Endothelial cell of umbilical vein (primary cell): ENCODE measurements at regions not wholly inside any gene's neighbourhood (a gene's known extent, or its start where the extent isn't known, plus 50 kb on each side); places are given as distances from the start of the nearest gene placed in this dataset.

ENCODE experiments used
- BruUV-seq: library from RNA; stranded (reverse); fragments of 400-500 nt; replicated peaks from 2 replicates; lab custom pipeline; 2021; lab: Mats Ljungman, UMichigan
- CTCF ChIA-PET: fragments of 300-600, 350-600 bp; sonication (Branson Sonifier 250); formaldehyde crosslinking; loops from one replicate; lab custom pipeline; 2021; ENCODE audit warnings: antibody characterized with exemption, inconsistent platforms; lab: Charles Lee
- POLR2A ChIA-PET: fragments of 300-600, 350-600 bp; sonication (Branson Sonifier 250); formaldehyde crosslinking; loops from one replicate; lab custom pipeline; 2021; ENCODE audit warnings: antibody characterized with exemption, inconsistent platforms; lab: Charles Lee
- DNase-seq: peaks from one replicate; pipeline ENCODE4 v3.0.0-alpha.2; 2011; ENCODE audit warnings: low read depth, low spot score
- FAIRE-seq: peaks from 2 replicates; lab custom pipeline; 2011; peaks lifted over from hg19 to GRCh38; lab: Jason Lieb, UNC
- H2AFZ ChIP-seq: 2 replicates; pipeline ENCODE4 v1.6.0; 2012; ENCODE audit warnings: low read depth, low read length, control low read depth, inconsistent platforms
- H3K27ac ChIP-seq: 2 replicates; pipeline ENCODE4 v1.5.1; 2011; ENCODE audit warnings: low read depth, mild to moderate bottlenecking, control low read depth, low read length, moderate library complexity; ENCODE audit not compliant: insufficient read depth
- H3K27me3 ChIP-seq, 2 experiments: 2 replicates each; pipeline versions ENCODE4 v1.6.0 to v1.6.1; 2011; ENCODE audit warnings: low read length in 2 of 2, mixed read lengths in 1 of 2; ENCODE audit not compliant: control insufficient read depth in 2 of 2, insufficient read depth in 2 of 2
- H3K36me3 ChIP-seq, 2 experiments: 2 replicates in 1 of 2; 3 replicates in 1 of 2; pipeline ENCODE4 v1.5.1; 2011; ENCODE audit warnings: low read length in 2 of 2, mild to moderate bottlenecking in 1 of 2, moderate library complexity in 1 of 2; ENCODE audit not compliant: control insufficient read depth in 2 of 2, insufficient read depth in 2 of 2; ENCODE audit errors: extremely low read depth in 1 of 2
- H3K4me1 ChIP-seq: 3 replicates; pipeline ENCODE4 v1.5.1; 2011; ENCODE audit warnings: mild to moderate bottlenecking, low read length; ENCODE audit not compliant: control insufficient read depth, insufficient read depth; ENCODE audit errors: extremely low read depth
- H3K4me2 ChIP-seq: 2 replicates; pipeline ENCODE4 v1.6.1; 2011; ENCODE audit warnings: low read length, control low read depth, mixed read lengths; ENCODE audit not compliant: insufficient read depth
- H3K4me3 ChIP-seq, 3 experiments: fragments of 200-600 bp in 1 of 3; sonication (generic), shearing (Covaris generic) in 1 of 3; replicated peaks in 1 of 3; 2 replicates each; pipeline ENCODE4 v1.5.1; 2011 to 2016; ENCODE audit warnings: control low read depth in 3 of 3, low read length in 3 of 3, mild to moderate bottlenecking in 2 of 3, inconsistent platforms in 1 of 3, low read depth in 1 of 3, moderate library complexity in 1 of 3; ENCODE audit not compliant: insufficient read depth in 1 of 3
- H3K79me2 ChIP-seq: 2 replicates; pipeline ENCODE4 v1.6.0; 2012; ENCODE audit warnings: low read length, inconsistent platforms; ENCODE audit not compliant: control insufficient read depth, insufficient read depth
- H3K9ac ChIP-seq: replicated peaks from 2 replicates; pipeline ENCODE3; 2011; ENCODE audit warnings: low read length, control low read depth; ENCODE audit not compliant: insufficient read depth; ENCODE audit errors: extremely low read depth
- H3K9me1 ChIP-seq: replicated peaks from 3 replicates; pipeline ENCODE4 v1.6.0; 2011; ENCODE audit warnings: mild to moderate bottlenecking, low read length; ENCODE audit not compliant: control insufficient read depth, insufficient read depth; ENCODE audit errors: extremely low read depth
- H3K9me3 ChIP-seq: replicated peaks from 2 replicates; pipeline ENCODE4 v1.5.1; 2012; ENCODE audit warnings: low read length, inconsistent platforms; ENCODE audit not compliant: control insufficient read depth, insufficient read depth
- H4K20me1 ChIP-seq: replicated peaks from 2 replicates; pipeline ENCODE3; 2011; ENCODE audit warnings: mild to moderate bottlenecking, low read length; ENCODE audit not compliant: control insufficient read depth, insufficient read depth; ENCODE audit errors: extremely low read depth
- EZH2 ChIP-seq: IDR thresholded peaks from 2 replicates; pipeline ENCODE4 v1.6.1; 2012; ENCODE audit warnings: borderline replicate concordance, low read depth, mild to moderate bottlenecking, moderate library complexity, low read length, inconsistent platforms; ENCODE audit not compliant: severe bottlenecking
- FOS ChIP-seq: IDR thresholded peaks from 2 replicates; pipeline ENCODE4 v1.6.1; 2011; ENCODE audit warnings: mild to moderate bottlenecking, low read length, moderate library complexity, borderline replicate concordance; ENCODE audit not compliant: insufficient read depth
- GATA2 ChIP-seq: IDR thresholded peaks from 2 replicates; pipeline ENCODE4 v1.7.0; 2011; ENCODE audit warnings: low read depth, mild to moderate bottlenecking, moderate library complexity, mixed read lengths, low read length; ENCODE audit not compliant: insufficient read length, insufficient read depth
- JUN ChIP-seq: IDR thresholded peaks from 2 replicates; pipeline ENCODE4 v1.6.1; 2011; ENCODE audit warnings: borderline replicate concordance, low read depth; ENCODE audit not compliant: insufficient read length, insufficient read depth
- MYC ChIP-seq: IDR thresholded peaks from one replicate; pipeline ENCODE4 v1.6.1; 2011; ENCODE audit warnings: mild to moderate bottlenecking, low read depth, low read length
- POLR2A ChIP-seq: IDR thresholded peaks from 2 replicates; pipeline ENCODE4 v1.6.1; 2012; ENCODE audit warnings: low read depth, mild to moderate bottlenecking, control low read depth, low read length
- POLR2AphosphoS5 ChIP-seq: IDR thresholded peaks from 2 replicates; pipeline ENCODE4 v1.6.1; 2012; ENCODE audit warnings: low read depth, mild to moderate bottlenecking, control low read depth, low read length, moderate library complexity; ENCODE audit not compliant: insufficient read depth
- dilution Hi-C: fragments of 300-500 bp; cut with MboI; formaldehyde crosslinking; loops from one replicate; pipeline ENCODE4 v1.15.0; 2019; ENCODE audit warnings: low sequenced_read_pairs; ENCODE audit not compliant: extremely low pct_ligation_motif_present
- intact Hi-C: fragments of 100-400 bp; cut with micrococcal nuclease; formaldehyde crosslinking; loops from one replicate; pipeline ENCODE4 v1.10.0; 2022
- TF ChIP-seq, protein P1 (sequence below): IDR thresholded peaks from 2 replicates; pipeline ENCODE4 v1.6.1; 2011; ENCODE audit not compliant: insufficient read depth, insufficient read length
- TF ChIP-seq, protein P2 (sequence below), 2 donors: IDR thresholded peaks; 1 replicate in 1 of 2; 2 replicates in 1 of 2; pipeline ENCODE4 v1.5.1; 2011; ENCODE audit warnings: low read length in 2 of 2, mild to moderate bottlenecking in 2 of 2, moderate library complexity in 2 of 2, control low read depth in 1 of 2, inconsistent platforms in 1 of 2, low read depth in 1 of 2; ENCODE audit not compliant: insufficient read depth in 1 of 2; ENCODE audit errors: extremely low read depth in 1 of 2

DNA sequence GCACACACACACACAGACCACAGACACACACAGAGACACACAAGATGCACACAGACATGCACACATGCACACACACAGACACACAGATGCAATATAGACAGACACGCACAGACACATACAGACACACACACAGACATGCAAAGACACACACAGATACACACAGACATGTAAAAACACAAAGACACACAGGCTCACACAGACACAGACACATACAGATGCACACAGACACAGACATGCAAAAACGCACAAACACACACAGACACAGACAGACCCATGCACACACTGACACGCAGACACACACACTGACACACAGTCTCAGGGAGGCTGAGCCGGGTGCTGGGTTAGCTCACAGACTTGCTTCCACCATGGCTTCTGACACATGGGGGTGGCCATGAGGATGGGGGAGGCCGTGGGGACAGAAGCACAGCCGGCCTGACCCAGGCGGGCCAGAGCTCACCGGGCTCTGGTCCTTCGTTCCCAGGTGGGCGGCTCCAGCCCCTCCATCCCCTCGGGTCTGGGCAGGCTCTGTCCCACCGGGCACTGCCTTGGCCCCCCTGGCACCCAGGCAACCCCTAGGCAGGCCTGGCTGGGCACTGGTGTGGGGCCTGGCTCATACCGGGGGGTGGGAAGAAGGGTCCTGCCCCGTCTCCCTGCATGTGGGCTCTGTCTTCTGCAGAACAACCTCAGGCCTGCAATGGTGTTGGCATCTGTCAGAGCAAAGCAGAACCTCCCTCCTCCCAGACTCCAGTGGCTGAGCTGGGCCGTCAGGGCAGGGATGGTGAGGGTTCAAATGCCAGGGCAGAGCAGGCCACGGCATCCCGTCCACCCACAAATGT lies 1489.5 kb downstream of the BRD1 start:
- H3K27ac ChIP-seq, result no peak overlapping the region
- CTCF ChIA-PET, result no interaction called here
- H3K4me1 ChIP-seq, result no peaks in the 10 kb centered on the region
- no peaks in the 10 kb centered on the region for H4K20me1 ChIP-seq
- intact Hi-C loops (no loop called here), dilution Hi-C loops (no loop called here)
- no peaks in the 10 kb centered on the region for H3K36me3 ChIP-seq
- no peaks in the 10 kb centered on the region for H3K27me3 ChIP-seq
- no peak overlapping the region for H3K4me2 ChIP-seq
- H2AFZ ChIP-seq, result no peak overlapping the region
- H3K9ac ChIP-seq, result no peak overlapping the region
- no peak for DNase-seq
- no peak for FAIRE-seq
- no peaks in the 10 kb centered on the region for H3K79me2 ChIP-seq
- H3K9me1 ChIP-seq, result no peaks in the 10 kb centered on the region
- no TSS peak for BruUV-seq
- H3K9me3 ChIP-seq, result peaks cover 18% of the 10 kb centered on the region
- POLR2A ChIA-PET, result no interaction called here
- TF ChIP-seq, protein P1, sequence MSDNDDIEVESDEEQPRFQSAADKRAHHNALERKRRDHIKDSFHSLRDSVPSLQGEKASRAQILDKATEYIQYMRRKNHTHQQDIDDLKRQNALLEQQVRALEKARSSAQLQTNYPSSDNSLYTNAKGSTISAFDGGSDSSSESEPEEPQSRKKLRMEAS, result no peak
- TF ChIP-seq, protein P2, sequence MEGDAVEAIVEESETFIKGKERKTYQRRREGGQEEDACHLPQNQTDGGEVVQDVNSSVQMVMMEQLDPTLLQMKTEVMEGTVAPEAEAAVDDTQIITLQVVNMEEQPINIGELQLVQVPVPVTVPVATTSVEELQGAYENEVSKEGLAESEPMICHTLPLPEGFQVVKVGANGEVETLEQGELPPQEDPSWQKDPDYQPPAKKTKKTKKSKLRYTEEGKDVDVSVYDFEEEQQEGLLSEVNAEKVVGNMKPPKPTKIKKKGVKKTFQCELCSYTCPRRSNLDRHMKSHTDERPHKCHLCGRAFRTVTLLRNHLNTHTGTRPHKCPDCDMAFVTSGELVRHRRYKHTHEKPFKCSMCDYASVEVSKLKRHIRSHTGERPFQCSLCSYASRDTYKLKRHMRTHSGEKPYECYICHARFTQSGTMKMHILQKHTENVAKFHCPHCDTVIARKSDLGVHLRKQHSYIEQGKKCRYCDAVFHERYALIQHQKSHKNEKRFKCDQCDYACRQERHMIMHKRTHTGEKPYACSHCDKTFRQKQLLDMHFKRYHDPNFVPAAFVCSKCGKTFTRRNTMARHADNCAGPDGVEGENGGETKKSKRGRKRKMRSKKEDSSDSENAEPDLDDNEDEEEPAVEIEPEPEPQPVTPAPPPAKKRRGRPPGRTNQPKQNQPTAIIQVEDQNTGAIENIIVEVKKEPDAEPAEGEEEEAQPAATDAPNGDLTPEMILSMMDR (IDR thresholded peaks at IDR 0.05; ENCODE audit: extremely low read depth in 1 of 2, insufficient read depth in 1 of 2, low read depth in 1 of 2, low read length in 2 of 2), result no peak
- TF ChIP-seq EZH2 (no peak), FOS (no peak), GATA2 (no peak), JUN (no peak), POLR2AphosphoS5 (no peak), MYC (no peak), POLR2A (no peak)
- H3K4me3 ChIP-seq, result no peak overlapping the region
